ENCODE measurements at regions not wholly inside any gene's neighbourhood (a gene's known extent, or its start where the extent isn't known, plus 50 kb on each side); places are given as distances from the start of the nearest gene placed in this dataset.
A peak's percentile ranks its signal among the peaks of the same experiment; 100 is the strongest.

DNA sequence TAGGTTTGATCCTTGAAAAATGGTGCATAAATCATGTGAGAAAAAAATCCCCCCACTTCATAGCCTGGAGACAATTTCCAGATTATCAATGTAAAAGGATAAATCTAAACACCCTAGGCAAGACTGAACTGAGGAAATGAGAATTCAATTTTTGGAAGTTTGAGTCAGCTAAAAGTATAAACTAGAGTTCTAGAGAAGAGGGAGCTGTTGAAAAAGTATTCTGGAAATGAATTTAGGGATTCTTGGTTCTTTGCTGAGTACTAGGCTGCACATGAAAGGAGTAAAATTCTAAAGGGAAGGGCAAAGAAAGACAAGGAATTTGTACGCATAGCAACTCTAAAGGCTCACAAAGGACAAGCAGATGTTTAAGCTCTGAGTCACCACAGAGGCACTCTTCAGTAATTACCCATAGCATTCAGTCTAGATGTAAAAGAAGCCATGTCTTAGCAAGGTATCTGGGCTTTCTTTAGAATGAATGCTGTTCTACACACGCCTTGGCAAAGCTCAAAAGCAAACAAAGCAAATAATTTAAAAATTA, 896.5 kb downstream of the PDHA2 start:
- H3K4me1 Mint-ChIP-seq: peaks cover 4% of the 10 kb centered on the region
- Histone ChIP-seq H3K27ac (ENCODE audit: low read depth, low read length) (peak overlapping the region; percentile 70), H3K9ac (ENCODE audit: extremely low read depth, low read length, poor library complexity, severe bottlenecking) (no peak overlapping the region), H3K9me3 (ENCODE audit: control insufficient read depth, low read length) (peaks cover 23% of the 10 kb centered on the region), H3K4me3 (ENCODE audit: low read length) (peak overlapping the region; percentile 47), H3K27me3 (ENCODE audit: control insufficient read depth, insufficient read depth, low read length, poor library complexity, severe bottlenecking) (no peaks in the 10 kb centered on the region), H3K4me1 (ENCODE audit: control insufficient read depth, insufficient read depth, low read length) (no peaks in the 10 kb centered on the region), H3K36me3 (ENCODE audit: control insufficient read depth, insufficient read depth, low read length) (no peaks in the 10 kb centered on the region)
- WGBS, 2 experiments (ENCODE audit: insufficient coverage in 1 of 2, insufficient read length in 1 of 2): 22 to 38% methylated on average over 1 to 2 of the region's 2 CpGs
- peaks cover 10% of the 10 kb centered on the region for H3K36me3 Mint-ChIP-seq (ENCODE audit: low read depth)
- peak overlapping the region; percentile 91 for H3K27ac Mint-ChIP-seq
- no peak overlapping the region for H3K4me3 Mint-ChIP-seq
- TF ChIP-seq CTCF (conservative IDR thresholded peaks at IDR 0.05): no peak
- H3K9me3 Mint-ChIP-seq: peaks cover 36% of the 10 kb centered on the region
- H3K27me3 Mint-ChIP-seq (ENCODE audit: insufficient read depth): no peaks in the 10 kb centered on the region
- DNase-seq: peak; percentile 60

GRCh38 chr4:96739101-96739500, 899.2 kb downstream of the PDHA2 start:
- no peak overlapping the region for H3K27ac ChIP-seq (ENCODE audit: low read depth, low read length)
- no peak overlapping the region for H3K4me3 Mint-ChIP-seq
- H3K4me1 Mint-ChIP-seq: peaks cover 4% of the 10 kb centered on the region
- DNase-seq: no peak
- H3K36me3 Mint-ChIP-seq (ENCODE audit: low read depth): no peaks in the 10 kb centered on the region
- no peak for TF ChIP-seq CTCF (conservative IDR thresholded peaks at IDR 0.05)
- H3K4me1 ChIP-seq (ENCODE audit: control insufficient read depth, insufficient read depth, low read length): no peaks in the 10 kb centered on the region
- H3K9ac ChIP-seq (ENCODE audit: extremely low read depth, low read length, poor library complexity, severe bottlenecking): no peak overlapping the region
- H3K9me3 ChIP-seq (ENCODE audit: control insufficient read depth, low read length): peaks cover 27% of the 10 kb centered on the region
- peaks cover 41% of the 10 kb centered on the region for H3K9me3 Mint-ChIP-seq
- no peaks in the 10 kb centered on the region for H3K27me3 ChIP-seq (ENCODE audit: control insufficient read depth, insufficient read depth, low read length, poor library complexity, severe bottlenecking)
- H3K27ac Mint-ChIP-seq: no peak overlapping the region
- H3K4me3 ChIP-seq (ENCODE audit: low read length): no peak overlapping the region
- no peaks in the 10 kb centered on the region for H3K27me3 Mint-ChIP-seq (ENCODE audit: insufficient read depth)
- no peaks in the 10 kb centered on the region for H3K36me3 ChIP-seq (ENCODE audit: control insufficient read depth, insufficient read depth, low read length)

DNA sequence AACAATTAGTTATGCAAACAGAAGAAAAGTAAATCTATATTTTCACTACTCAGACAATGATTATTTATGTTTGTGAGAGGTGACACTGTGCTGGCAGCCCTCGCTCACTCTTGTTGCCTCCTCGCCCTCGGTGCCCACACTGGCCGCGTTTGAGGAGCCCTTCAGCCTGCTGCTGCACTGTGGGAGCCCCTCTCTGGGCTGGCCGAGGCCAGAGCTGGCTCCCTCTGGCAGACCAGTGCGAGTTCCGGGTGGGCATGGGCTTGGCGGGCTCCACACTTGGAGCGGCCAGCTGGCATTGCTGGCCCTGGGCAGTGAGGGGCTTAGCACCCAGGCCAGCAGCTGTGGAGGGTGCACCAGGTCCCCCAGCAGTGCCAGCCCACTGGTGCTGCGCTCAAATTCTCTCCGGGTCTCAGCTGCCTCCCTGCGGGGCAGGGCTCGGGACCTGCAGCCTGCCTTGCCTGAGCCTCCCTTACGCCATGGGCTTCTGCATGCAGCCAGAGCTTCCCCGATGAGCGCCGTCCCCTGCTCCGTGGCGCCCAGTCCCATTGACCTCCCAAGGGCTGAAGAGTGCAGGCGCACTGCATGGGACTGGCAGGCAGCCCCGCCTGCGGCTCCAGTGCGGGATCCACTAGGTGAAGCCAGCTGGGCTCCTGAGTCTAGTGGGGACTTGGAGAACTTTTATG, 902.6 kb downstream of the PDHA2 start:
- Mint-ChIP-seq H3K9me3 (peaks cover 27% of the 10 kb centered on the region), H3K27me3 (ENCODE audit: insufficient read depth) (no peaks in the 10 kb centered on the region), H3K27ac (no peak overlapping the region), H3K36me3 (ENCODE audit: low read depth) (no peaks in the 10 kb centered on the region), H3K4me1 (no peaks in the 10 kb centered on the region), H3K4me3 (no peak overlapping the region)
- Histone ChIP-seq H3K9ac (ENCODE audit: extremely low read depth, low read length, poor library complexity, severe bottlenecking) (no peak overlapping the region), H3K4me1 (ENCODE audit: control insufficient read depth, insufficient read depth, low read length) (no peaks in the 10 kb centered on the region), H3K27me3 (ENCODE audit: control insufficient read depth, insufficient read depth, low read length, poor library complexity, severe bottlenecking) (no peaks in the 10 kb centered on the region), H3K36me3 (ENCODE audit: control insufficient read depth, insufficient read depth, low read length) (no peaks in the 10 kb centered on the region), H3K9me3 (ENCODE audit: control insufficient read depth, low read length) (peaks cover 20% of the 10 kb centered on the region), H3K4me3 (ENCODE audit: low read length) (no peak overlapping the region), H3K27ac (ENCODE audit: low read depth, low read length) (no peak overlapping the region)
- 93 to 94% methylated on average over 14 to 24 of the region's 24 CpGs for WGBS, 2 experiments (ENCODE audit: insufficient coverage in 1 of 2, insufficient read length in 1 of 2)
- TF ChIP-seq CTCF (conservative IDR thresholded peaks at IDR 0.05): no peak
- no peak for DNase-seq
